OCI-M2 (cell line): ENCODE measurements at regions not wholly inside any gene's neighbourhood (a gene's known extent, or its start where the extent isn't known, plus 50 kb on each side); places are given as distances from the start of the nearest gene placed in this dataset.

ENCODE experiments used
- DNase-seq: peaks from one replicate; lab custom pipeline; 2025; ENCODE audit not compliant: unreplicated experiment; lab: John Stamatoyannopoulos, UW

DNA sequence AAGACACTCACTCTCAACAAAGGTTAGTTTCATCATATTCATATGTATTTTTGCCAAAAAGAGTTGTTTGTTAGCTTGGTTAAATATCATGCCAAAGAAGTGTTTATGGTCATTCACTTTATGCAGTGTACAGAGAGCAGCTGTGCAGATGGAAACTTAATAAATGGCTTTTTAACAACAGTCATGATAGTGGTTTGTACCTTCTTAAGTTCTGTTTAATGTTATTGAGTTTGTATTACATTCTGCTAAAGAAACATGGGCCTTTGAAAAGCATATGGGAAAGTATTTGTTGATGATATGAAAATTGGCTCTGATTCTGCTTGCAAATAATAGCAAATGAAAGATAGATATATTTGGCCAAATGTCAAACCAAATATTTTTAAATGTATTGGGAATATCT lies 607.3 kb downstream of the NCAM2 start:
- no peak for DNase-seq

DNA sequence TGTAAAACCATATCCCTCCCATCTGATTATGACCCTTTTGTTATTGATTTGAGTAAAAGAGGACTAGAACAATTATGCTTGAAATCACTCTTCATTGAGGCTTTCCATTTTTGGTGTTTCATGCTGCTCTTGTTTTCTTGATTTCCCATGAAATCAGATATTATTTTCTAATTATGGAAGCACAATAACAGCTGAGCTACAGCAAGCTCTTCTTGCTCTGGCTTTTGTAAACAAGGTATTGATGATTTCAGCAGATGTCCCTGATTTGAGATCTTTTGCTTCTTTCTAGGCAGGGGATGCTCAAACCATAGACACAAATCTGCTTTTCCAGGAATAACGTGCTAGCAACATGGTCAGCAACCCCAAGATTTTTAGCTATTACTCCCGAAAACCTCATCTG lies 607.8 kb downstream of the NCAM2 start:
- no peak for DNase-seq

GRCh38 chr21:21612466-21612865 lies 614.3 kb downstream of the NCAM2 start:
- DNase-seq = no peak

DNA sequence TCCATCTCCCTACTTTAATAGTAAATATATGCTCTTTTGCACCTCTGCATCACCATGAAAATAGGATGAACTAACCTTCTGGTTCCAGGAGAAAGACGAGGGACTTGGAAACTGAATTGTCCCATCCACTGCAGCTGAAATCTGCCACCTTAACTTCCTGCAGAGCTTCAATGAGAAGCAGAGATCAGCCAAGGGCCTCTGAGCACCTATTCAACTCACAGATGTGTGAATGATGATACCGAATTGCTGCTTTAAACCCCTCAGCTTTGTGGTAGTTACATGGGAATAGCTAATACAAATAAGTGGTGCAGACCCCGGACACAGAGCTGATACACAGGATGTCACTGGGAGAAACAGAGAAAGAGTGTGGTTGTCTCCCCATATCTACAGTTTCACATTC lies 616.8 kb downstream of the NCAM2 start:
- DNase-seq = no peak

DNA sequence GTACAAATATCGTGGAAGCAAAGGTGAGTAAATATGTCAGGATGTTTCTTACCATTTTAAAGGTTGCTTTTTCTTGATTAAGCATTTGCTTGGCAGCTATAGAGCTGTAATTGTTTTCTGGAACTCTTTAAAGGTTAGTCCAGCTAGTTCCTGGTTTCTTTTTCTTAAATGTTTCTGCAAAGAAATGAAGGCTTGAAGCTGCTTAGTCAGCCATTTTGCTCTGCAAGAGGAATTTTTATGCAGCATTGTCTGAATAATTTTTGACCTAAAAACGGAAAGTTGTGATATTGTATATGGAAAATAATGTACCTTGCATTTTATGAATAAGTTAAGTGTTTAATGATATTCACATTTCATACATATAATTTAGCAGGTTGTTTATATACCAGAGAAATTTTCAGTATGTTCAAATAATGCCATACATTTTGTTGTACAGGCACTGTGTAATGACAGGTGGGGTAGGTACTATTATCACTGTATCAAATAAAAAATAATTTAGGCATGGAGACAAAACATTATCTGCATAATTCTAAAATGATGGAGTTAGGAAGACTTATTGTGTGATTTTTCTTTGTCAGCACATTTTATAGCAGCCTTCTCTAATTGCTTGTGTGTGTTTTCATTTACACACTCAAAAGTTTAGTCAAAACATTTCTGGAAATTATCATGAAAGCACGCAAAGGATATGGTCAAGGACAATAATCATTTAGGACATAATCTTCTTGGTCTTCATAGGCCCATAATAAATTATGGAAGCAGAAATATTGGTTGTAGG lies 624.4 kb downstream of the NCAM2 start:
- no peak for DNase-seq

DNA sequence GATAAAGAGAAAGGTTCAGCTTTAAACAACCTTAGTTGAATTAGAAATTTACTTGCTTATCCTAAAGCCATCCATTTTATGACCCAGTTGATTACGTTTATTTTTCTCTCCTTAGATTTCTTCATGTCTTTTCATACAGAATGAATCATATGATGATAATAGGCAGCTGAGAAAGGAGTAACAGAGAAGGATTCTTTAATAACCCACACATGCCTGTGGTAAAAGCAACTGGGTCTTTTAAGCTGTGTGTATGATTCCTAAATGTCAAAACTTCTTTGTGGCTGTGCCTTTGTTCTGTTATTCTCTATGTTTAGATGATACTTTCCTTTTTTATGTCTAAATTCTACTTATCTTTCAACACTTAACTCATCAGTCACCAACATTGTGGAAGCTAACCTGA lies 626.5 kb downstream of the NCAM2 start:
- no peak for DNase-seq

GRCh38 chr21:21631961-21632360 lies 633.8 kb downstream of the NCAM2 start:
- DNase-seq = no peak

GRCh38 chr21:21632926-21633325 lies 634.7 kb downstream of the NCAM2 start:
- no peak for DNase-seq

- no peak for DNase-seq
These were observed 663.5 kb downstream of the NCAM2 start for GRCh38 chr21:21661741-21662140.

GRCh38 chr21:21662776-21663175 lies 664.6 kb downstream of the NCAM2 start:
- DNase-seq = no peak

GRCh38 chr21:21664871-21665270 lies 666.7 kb downstream of the NCAM2 start:
- no peak for DNase-seq

DNA sequence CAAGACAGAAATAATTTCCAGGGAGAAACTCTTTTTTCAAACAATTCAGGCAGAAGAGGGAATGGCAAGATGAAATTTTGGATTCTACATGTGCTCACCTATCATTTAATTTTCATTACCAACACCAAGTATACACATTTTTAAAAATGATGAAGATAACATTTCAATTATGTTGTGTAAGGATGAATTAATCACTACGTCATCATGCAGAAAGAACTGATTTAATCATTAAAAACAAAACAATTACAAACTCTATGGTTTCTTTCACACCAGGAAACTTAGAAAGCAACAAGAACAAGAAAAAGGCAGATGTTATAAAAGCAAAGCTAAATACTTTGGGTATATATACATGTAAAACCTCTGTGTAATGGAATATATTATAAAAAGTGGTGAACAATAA lies 668.5 kb downstream of the NCAM2 start:
- DNase-seq = no peak

DNA sequence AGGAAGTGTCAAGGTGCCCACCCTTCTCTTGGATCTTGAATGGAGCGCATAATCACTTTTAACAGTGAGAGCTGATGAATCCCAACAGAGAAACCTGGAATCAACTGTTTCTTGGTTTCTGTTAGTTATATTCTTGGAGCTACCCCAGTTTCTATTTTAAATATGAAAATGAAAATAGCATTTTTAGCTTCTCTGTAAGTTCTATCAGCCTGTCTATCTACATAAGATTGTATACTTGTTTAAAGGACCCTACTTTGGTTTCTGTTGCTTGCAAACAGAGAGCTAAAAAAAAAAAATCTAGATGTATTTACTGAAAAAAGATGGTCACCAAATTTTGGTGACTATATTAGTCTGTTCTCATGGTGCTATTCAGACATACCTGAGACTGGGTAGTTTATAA lies 670.0 kb downstream of the NCAM2 start:
- DNase-seq = no peak

- no peak for DNase-seq
These were observed 675.8 kb downstream of the NCAM2 start for GRCh38 chr21:21673959-21674358.

DNA sequence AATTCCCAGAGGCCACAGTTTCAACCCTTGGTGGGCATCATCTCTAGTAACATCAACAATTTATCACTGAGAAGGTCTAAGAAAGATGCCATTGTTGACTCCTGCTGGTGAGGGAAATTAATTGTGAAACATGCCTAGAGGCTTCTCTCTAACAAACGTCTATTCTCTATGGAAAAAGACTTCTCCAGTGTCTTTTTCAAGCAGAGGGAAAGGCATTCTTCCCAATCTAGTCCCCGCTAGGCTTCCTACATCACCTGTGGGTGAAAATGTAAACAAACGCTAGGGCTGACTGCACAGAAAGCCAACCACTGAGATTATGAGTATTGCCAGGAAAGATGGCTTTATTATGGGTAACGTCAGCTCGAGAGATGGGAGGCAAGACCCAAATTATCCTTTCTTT lies 677.4 kb downstream of the NCAM2 start:
- DNase-seq = no peak

- no peak for DNase-seq
These were observed 684.0 kb downstream of the NCAM2 start for GRCh38 chr21:21682172-21682571.

- DNase-seq = no peak
These were observed 690.7 kb downstream of the NCAM2 start for GRCh38 chr21:21688889-21689288.

DNA sequence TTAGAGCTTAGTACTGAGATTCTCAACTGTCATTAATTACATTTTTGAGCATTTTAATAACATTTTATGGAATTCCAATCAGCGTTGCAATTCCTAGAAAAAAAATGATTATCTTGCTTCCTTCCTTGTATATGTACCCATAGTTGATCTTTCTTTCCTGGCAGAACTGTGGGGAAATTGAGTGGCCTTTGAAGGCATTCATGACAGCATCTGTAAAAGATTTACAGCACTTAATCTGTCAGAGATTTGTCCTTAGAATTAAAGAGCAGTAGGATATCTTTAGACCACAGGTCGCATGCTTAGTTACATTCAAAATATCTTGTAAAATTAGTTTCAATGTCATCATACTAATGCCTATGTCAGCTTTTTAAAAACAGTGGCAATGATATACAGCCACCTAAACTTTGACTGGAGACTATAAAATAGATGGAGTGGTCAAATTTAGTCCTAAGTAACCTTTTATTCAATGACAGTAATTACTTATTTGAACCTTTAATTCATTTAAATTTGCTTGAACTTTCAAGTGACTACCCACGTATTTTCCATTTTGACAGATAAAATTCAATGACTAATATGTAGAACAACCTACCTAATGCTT lies 692.0 kb downstream of the NCAM2 start:
- no peak for DNase-seq

DNA sequence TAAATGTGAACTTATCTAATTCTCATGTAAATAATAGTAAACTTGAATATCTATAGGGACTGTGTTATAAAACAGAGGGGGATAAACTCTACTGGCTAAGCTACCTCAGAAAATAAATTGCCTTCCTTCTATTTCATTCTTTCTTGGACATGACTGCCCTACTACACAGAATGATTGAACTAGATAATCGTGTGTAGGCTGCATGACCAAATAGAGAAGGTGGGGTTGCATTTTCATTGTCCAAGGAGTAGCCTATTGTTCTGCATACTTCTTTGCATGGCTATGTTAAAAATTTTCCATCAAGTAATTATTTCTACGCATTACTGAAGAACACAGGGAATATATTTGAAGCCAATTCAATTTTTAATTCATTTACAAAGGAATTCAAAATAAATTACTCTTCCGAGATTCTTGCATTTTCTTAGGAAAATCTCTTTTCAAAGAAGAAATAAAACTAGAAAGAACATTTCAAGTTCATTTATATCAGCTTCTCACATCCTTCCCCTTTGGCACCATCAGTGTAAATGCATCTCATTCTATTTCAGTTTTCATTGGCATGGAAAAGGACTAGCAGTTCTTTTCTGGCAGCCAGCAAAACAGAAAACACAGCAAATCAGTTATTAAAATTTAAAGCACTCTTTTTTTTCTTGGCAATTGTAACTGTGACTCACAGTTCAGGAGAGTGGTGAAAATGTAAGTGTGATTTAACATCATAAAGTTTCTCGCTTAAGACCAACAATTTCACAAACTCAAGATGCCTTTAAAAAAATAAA lies 714.7 kb downstream of the NCAM2 start:
- no peak for DNase-seq

DNA sequence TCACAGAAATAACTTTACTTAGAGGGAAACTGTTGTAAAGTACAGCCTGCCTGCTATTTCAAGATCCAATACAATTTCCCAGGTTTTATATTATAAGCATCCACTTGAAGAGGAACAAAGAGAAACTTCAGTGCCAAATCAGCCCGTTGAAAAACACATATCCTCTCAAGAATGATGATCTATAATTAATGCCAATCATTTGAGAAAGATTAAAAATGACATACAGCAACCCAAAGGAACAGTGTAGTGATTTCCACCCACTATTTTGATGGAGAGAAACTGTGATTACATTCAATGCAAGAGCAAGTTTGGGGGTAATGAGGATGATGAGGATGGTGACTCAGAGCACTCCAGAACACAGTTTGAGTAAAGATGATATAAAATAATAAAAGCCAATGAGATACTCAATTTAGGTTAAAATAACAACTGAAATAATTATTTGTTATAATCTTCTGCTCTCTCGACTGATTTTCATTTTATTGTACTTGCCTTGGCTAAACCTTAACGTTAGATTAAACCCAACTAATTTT lies 715.5 kb downstream of the NCAM2 start:
- DNase-seq = no peak

- no peak for DNase-seq
These were observed 716.2 kb downstream of the NCAM2 start for GRCh38 chr21:21714426-21714825.
